Thoracic aorta (tissue), 2 donors: ENCODE measurements at regions not wholly inside any gene's neighbourhood (a gene's known extent, or its start where the extent isn't known, plus 50 kb on each side); places are given as distances from the start of the nearest gene placed in this dataset.

Experiments used
- ATAC-seq: fragments of 150-250 bp; one replicate; pipeline ENCODE4 v1.8.0; 2017; ENCODE audit warnings: low read depth; ENCODE audit not compliant: insufficient number of reproducible peaks, low FRiP score
- DNase-seq: peaks from one replicate; pipeline ENCODE4 v3.0.0-alpha.2; 2020; ENCODE audit warnings: low spot score
- H3K27ac ChIP-seq, 2 donors: fragments of 200-600 bp; sonication (generic); 1 replicate in 1 of 2; 2 replicates in 1 of 2; pipeline ENCODE4 v1.5.1; 2016; ENCODE audit warnings: mild to moderate bottlenecking in 2 of 2, moderate library complexity in 2 of 2
- H3K27me3 ChIP-seq: fragments of 200-600 bp; sonication (generic); replicated peaks from 2 replicates; pipeline ENCODE4 v1.6.0; 2016; ENCODE audit warnings: mild to moderate bottlenecking; ENCODE audit not compliant: insufficient read depth
- H3K36me3 ChIP-seq: fragments of 200-600 bp; sonication (generic); one replicate; pipeline ENCODE4 v1.5.1; 2016
- H3K4me1 ChIP-seq, 2 donors: fragments of 200-600 bp; sonication (generic); 1 replicate in 1 of 2; 2 replicates in 1 of 2; pipeline versions ENCODE4 v1.5.1 to v1.6.0; 2016; ENCODE audit warnings: low read depth in 2 of 2, mild to moderate bottlenecking in 1 of 2; ENCODE audit not compliant: control insufficient read depth in 1 of 2
- H3K4me3 ChIP-seq: fragments of 200-600 bp; sonication (generic); 2 replicates; pipeline ENCODE4 v1.5.1; 2016; ENCODE audit warnings: mild to moderate bottlenecking
- H3K9me3 ChIP-seq: fragments of 200-600 bp; sonication (generic); 2 replicates; pipeline ENCODE4 v1.5.1; 2016
- CTCF ChIP-seq: fragments of 200-600 bp; sonication (generic); IDR thresholded peaks from one replicate; pipeline ENCODE4 v1.5.1; 2019; ENCODE audit warnings: antibody characterized with exemption

GRCh38 chr1:90650401-90650800 lies 66.7 kb downstream of the BARHL2 start:
- no peak for ATAC-seq
- no peak for TF ChIP-seq CTCF

GRCh38 chr1:90640325-90640724 lies 76.8 kb downstream of the BARHL2 start:
- Histone ChIP-seq H3K4me1 (no peaks in the 10 kb centered on the region), H3K9me3 (no peaks in the 10 kb centered on the region), H3K4me3 (no peak overlapping the region), H3K36me3 (no peaks in the 10 kb centered on the region), H3K27ac (no peak overlapping the region), H3K27me3 (no peaks in the 10 kb centered on the region)
- DNase-seq (no peak), ATAC-seq (no peak)
- no peak for TF ChIP-seq CTCF

More at GRCh38 chr1:90650401-90650800, 66.7 kb downstream of the BARHL2 start:
- Histone ChIP-seq H3K4me1 (no peaks in the 10 kb centered on the region), H3K36me3 (no peaks in the 10 kb centered on the region), H3K9me3 (no peaks in the 10 kb centered on the region), H3K27ac (no peak overlapping the region), H3K4me3 (no peak overlapping the region), H3K27me3 (no peaks in the 10 kb centered on the region)
- no peak for DNase-seq

GRCh38 chr1:90622666-90623065 lies 94.4 kb downstream of the BARHL2 start:
- no peak overlapping the region for H3K4me3 ChIP-seq
- no peaks in the 10 kb centered on the region for H3K27me3 ChIP-seq
- TF ChIP-seq CTCF, result no peak
- DNase-seq (no peak), ATAC-seq (no peak)
- no peaks in the 10 kb centered on the region for H3K36me3 ChIP-seq
- H3K9me3 ChIP-seq, result no peaks in the 10 kb centered on the region
- no peaks in the 10 kb centered on the region for H3K4me1 ChIP-seq
- no peak overlapping the region for H3K27ac ChIP-seq

- no peaks in the 10 kb centered on the region for H3K4me1 ChIP-seq
- no peak for TF ChIP-seq CTCF
- no peaks in the 10 kb centered on the region for H3K9me3 ChIP-seq
- no peak overlapping the region for H3K4me3 ChIP-seq
- no peaks in the 10 kb centered on the region for H3K27me3 ChIP-seq
- no peak overlapping the region for H3K27ac ChIP-seq
- H3K36me3 ChIP-seq, result no peaks in the 10 kb centered on the region
- DNase-seq, result no peak
- no peak for ATAC-seq
These were observed 95.1 kb downstream of the BARHL2 start for GRCh38 chr1:90621986-90622385.

GRCh38 chr1:90616395-90616794 lies 100.7 kb downstream of the BARHL2 start:
- H3K27ac ChIP-seq, result no peak overlapping the region
- no peak for ATAC-seq

More at GRCh38 chr1:90616395-90616794, 100.7 kb downstream of the BARHL2 start:
- no peaks in the 10 kb centered on the region for H3K36me3 ChIP-seq
- no peaks in the 10 kb centered on the region for H3K9me3 ChIP-seq
- H3K27me3 ChIP-seq, result no peaks in the 10 kb centered on the region
- TF ChIP-seq CTCF, result no peak
- H3K4me1 ChIP-seq, result peaks cover 0 to 15% of the 10 kb centered on the region in 2 donors
- H3K4me3 ChIP-seq, result no peak overlapping the region
- no peak for DNase-seq
